ENCODE measurements at regions not wholly inside any gene's neighbourhood (a gene's known extent, or its start where the extent isn't known, plus 50 kb on each side); places are given as distances from the start of the nearest gene placed in this dataset.

DNA sequence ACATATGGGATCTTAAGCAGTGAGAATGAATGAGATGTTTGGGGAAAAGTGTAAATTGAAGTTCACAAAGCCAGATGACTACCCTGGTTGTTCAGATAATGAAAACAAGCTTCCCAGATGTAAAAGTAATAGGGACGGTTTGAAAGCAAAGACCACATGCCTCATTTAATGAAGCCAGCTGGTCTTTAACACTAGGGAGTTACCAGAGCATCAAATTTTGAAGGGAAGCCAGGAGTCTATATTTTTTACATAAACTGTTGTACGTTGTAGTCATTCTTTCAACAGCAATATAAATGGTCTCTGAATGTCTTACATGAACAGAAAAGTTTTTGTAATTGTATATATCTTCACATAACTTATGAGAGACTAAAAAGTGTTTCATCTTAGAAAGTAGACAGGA lies 2604.5 kb upstream of the PCDH20 start:
- Histone ChIP-seq H3K9me3 (ENCODE audit: control insufficient read depth in 4 of 4, low read length in 3 of 4) (no peaks in the 10 kb centered on the region), H3K27ac (ENCODE audit: low read depth in 1 of 2, low read length in 2 of 2) (no peak overlapping the region), H3K4me1 (ENCODE audit: control insufficient read depth in 4 of 4, insufficient read depth in 4 of 4, low read length in 3 of 4) (no peaks in the 10 kb centered on the region), H3K4me3 (ENCODE audit: low read depth in 1 of 3, low read length in 3 of 3) (no peak overlapping the region), H3K27me3 (ENCODE audit: control insufficient read depth in 4 of 4, insufficient read depth in 4 of 4, low read length in 3 of 4) (no peaks in the 10 kb centered on the region), H3K9ac (ENCODE audit: low read depth in 1 of 2, low read length in 2 of 2) (no peak overlapping the region), H3K36me3 (ENCODE audit: control insufficient read depth in 4 of 4, insufficient read depth in 3 of 4, low read depth in 1 of 4, low read length in 3 of 4) (no peaks in the 10 kb centered on the region)
- no peak for DNase-seq (ENCODE audit: low spot score)
- TF ChIP-seq HNF4A (conservative IDR thresholded peaks at IDR 0.05) = no peak
- TF ChIP-seq, protein P1, sequence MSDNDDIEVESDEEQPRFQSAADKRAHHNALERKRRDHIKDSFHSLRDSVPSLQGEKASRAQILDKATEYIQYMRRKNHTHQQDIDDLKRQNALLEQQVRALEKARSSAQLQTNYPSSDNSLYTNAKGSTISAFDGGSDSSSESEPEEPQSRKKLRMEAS (IDR thresholded peaks at IDR 0.05) = no peak
- WGBS = 54% methylated on average over 2 of the region's 2 CpGs

DNA sequence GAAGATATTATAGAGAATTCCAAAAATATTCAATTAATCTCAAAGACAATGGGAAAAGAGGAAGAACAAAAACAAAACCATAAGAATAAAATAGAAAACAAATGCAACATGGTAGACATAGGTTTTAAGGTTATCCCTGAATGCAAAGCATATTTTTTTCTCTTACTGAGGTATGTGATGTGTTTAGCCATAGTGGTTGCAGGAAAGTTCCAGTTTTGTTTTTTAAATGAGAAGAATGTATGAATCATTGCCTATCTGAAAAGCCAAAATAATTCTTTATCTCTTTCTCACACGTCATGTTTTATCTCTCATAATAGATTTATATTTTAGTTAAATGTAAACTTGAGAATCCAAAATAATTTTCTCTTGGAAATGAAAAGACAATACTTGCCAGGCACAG lies 2591.7 kb upstream of the PCDH20 start:
- 49% methylated on average over 1 of the region's 1 CpG for WGBS
- DNase-seq (ENCODE audit: low spot score) = no peak

More for the DNA sequence above, 2591.7 kb upstream of the PCDH20 start:
- H3K27me3 ChIP-seq (ENCODE audit: control insufficient read depth in 4 of 4, insufficient read depth in 4 of 4, low read length in 3 of 4) = no peaks in the 10 kb centered on the region
- no peaks in the 10 kb centered on the region for H3K36me3 ChIP-seq (ENCODE audit: control insufficient read depth in 4 of 4, insufficient read depth in 3 of 4, low read depth in 1 of 4, low read length in 3 of 4)
- H3K27ac ChIP-seq (ENCODE audit: low read depth in 1 of 2, low read length in 2 of 2) = no peak overlapping the region
- no peaks in the 10 kb centered on the region for H3K9me3 ChIP-seq (ENCODE audit: control insufficient read depth in 4 of 4, low read length in 3 of 4)
- H3K4me1 ChIP-seq (ENCODE audit: control insufficient read depth in 4 of 4, insufficient read depth in 4 of 4, low read length in 3 of 4) = no peaks in the 10 kb centered on the region
- TF ChIP-seq EGR1 (IDR thresholded peaks at IDR 0.05; ENCODE audit: low read depth in 2 of 2) (no peak), SP1 (IDR thresholded peaks at IDR 0.05) (no peak), YY1 (IDR thresholded peaks at IDR 0.05) (no peak), FOXA2 (IDR thresholded peaks at IDR 0.05) (no peak), HNF4A (conservative IDR thresholded peaks at IDR 0.05) (no peak), JUND (IDR thresholded peaks at IDR 0.05) (no peak), FOXA1 (IDR thresholded peaks at IDR 0.05) (no peak), RXRA (IDR thresholded peaks at IDR 0.05) (no peak)
- TF ChIP-seq, protein P1 (IDR thresholded peaks at IDR 0.05) = no peak
- TF ChIP-seq, protein P2, sequence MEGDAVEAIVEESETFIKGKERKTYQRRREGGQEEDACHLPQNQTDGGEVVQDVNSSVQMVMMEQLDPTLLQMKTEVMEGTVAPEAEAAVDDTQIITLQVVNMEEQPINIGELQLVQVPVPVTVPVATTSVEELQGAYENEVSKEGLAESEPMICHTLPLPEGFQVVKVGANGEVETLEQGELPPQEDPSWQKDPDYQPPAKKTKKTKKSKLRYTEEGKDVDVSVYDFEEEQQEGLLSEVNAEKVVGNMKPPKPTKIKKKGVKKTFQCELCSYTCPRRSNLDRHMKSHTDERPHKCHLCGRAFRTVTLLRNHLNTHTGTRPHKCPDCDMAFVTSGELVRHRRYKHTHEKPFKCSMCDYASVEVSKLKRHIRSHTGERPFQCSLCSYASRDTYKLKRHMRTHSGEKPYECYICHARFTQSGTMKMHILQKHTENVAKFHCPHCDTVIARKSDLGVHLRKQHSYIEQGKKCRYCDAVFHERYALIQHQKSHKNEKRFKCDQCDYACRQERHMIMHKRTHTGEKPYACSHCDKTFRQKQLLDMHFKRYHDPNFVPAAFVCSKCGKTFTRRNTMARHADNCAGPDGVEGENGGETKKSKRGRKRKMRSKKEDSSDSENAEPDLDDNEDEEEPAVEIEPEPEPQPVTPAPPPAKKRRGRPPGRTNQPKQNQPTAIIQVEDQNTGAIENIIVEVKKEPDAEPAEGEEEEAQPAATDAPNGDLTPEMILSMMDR (IDR thresholded peaks at IDR 0.05; ENCODE audit: low read depth, low read length, missing input control) = no peak
- TF ChIP-seq, protein P3, sequence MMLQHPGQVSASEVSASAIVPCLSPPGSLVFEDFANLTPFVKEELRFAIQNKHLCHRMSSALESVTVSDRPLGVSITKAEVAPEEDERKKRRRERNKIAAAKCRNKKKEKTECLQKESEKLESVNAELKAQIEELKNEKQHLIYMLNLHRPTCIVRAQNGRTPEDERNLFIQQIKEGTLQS (IDR thresholded peaks at IDR 0.05) = no peak
- TF ChIP-seq, protein P4, sequence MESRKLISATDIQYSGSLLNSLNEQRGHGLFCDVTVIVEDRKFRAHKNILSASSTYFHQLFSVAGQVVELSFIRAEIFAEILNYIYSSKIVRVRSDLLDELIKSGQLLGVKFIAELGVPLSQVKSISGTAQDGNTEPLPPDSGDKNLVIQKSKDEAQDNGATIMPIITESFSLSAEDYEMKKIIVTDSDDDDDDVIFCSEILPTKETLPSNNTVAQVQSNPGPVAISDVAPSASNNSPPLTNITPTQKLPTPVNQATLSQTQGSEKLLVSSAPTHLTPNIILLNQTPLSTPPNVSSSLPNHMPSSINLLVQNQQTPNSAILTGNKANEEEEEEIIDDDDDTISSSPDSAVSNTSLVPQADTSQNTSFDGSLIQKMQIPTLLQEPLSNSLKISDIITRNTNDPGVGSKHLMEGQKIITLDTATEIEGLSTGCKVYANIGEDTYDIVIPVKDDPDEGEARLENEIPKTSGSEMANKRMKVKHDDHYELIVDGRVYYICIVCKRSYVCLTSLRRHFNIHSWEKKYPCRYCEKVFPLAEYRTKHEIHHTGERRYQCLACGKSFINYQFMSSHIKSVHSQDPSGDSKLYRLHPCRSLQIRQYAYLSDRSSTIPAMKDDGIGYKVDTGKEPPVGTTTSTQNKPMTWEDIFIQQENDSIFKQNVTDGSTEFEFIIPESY (IDR thresholded peaks at IDR 0.05) = no peak
- TF ChIP-seq, protein P5, sequence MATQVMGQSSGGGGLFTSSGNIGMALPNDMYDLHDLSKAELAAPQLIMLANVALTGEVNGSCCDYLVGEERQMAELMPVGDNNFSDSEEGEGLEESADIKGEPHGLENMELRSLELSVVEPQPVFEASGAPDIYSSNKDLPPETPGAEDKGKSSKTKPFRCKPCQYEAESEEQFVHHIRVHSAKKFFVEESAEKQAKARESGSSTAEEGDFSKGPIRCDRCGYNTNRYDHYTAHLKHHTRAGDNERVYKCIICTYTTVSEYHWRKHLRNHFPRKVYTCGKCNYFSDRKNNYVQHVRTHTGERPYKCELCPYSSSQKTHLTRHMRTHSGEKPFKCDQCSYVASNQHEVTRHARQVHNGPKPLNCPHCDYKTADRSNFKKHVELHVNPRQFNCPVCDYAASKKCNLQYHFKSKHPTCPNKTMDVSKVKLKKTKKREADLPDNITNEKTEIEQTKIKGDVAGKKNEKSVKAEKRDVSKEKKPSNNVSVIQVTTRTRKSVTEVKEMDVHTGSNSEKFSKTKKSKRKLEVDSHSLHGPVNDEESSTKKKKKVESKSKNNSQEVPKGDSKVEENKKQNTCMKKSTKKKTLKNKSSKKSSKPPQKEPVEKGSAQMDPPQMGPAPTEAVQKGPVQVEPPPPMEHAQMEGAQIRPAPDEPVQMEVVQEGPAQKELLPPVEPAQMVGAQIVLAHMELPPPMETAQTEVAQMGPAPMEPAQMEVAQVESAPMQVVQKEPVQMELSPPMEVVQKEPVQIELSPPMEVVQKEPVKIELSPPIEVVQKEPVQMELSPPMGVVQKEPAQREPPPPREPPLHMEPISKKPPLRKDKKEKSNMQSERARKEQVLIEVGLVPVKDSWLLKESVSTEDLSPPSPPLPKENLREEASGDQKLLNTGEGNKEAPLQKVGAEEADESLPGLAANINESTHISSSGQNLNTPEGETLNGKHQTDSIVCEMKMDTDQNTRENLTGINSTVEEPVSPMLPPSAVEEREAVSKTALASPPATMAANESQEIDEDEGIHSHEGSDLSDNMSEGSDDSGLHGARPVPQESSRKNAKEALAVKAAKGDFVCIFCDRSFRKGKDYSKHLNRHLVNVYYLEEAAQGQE (IDR thresholded peaks at IDR 0.05) = no peak
- H3K9ac ChIP-seq (ENCODE audit: low read depth in 1 of 2, low read length in 2 of 2) = no peak overlapping the region
- H3K4me3 ChIP-seq (ENCODE audit: low read depth in 1 of 3, low read length in 3 of 3) = no peak overlapping the region

Measured in liver (tissue), 8 donors.